HEK293T (cell line): ENCODE measurements at regions not wholly inside any gene's neighbourhood (a gene's known extent, or its start where the extent isn't known, plus 50 kb on each side); places are given as distances from the start of the nearest gene placed in this dataset.

Source experiments
- FOXA1 ChIP-seq: fragments of 450-650 bp; IDR thresholded peaks from 2 replicates; pipeline ENCODE4 v1.6.1; 2016; ENCODE audit warnings: mild to moderate bottlenecking
- SP1 ChIP-seq: fragments of 450-650 bp; IDR thresholded peaks from 2 replicates; pipeline ENCODE4 v1.6.1; 2017

- TF ChIP-seq SP1: no peak
- TF ChIP-seq FOXA1: no peak
Observed at GRCh38 chr3:146371902-146372301, 97.5 kb downstream of the PLSCR2 start.
